HepG2 (cell line): ENCODE measurements at regions not wholly inside any gene's neighbourhood (a gene's known extent, or its start where the extent isn't known, plus 50 kb on each side); places are given as distances from the start of the nearest gene placed in this dataset.

Source experiments
- ATAC-seq: fragments of 200-7000 bp; cut with Tn5 transposase; 3 replicates; pipeline ENCODE4 v1.9.1; 2020; ENCODE audit warnings: mild to moderate bottlenecking, moderate library complexity
- BruUV-seq: library from RNA; stranded (reverse); fragments of 400-500 nt; replicated peaks from 2 replicates; lab custom pipeline; 2021; lab: Mats Ljungman, UMichigan
- CTCF ChIA-PET: fragments of 300-600 bp; formaldehyde crosslinking; extraction: SDS; loops from one replicate; lab custom pipeline; 2021; ENCODE audit warnings: low total read pairs, inconsistent platforms, low intra/inter-chr PET ratio; lab: Yijun Ruan, JAX
- POLR2A ChIA-PET: fragments of 350-600 bp; sonication (Branson Sonifier 250); formaldehyde crosslinking; loops from one replicate; lab custom pipeline; 2020; ENCODE audit warnings: antibody characterized with exemption, inconsistent platforms; lab: Yijun Ruan, JAX
- DNase-seq: peaks from one replicate; pipeline ENCODE4 v3.0.0-alpha.2; 2015; ENCODE audit warnings: low spot score
- FAIRE-seq: peaks from 3 replicates; lab custom pipeline; 2011; peaks lifted over from hg19 to GRCh38; lab: Jason Lieb, UNC
- H2AFZ ChIP-seq: one replicate; pipeline ENCODE4 v1.6.1; 2011; ENCODE audit warnings: low read length, inconsistent platforms
- H3K27ac ChIP-seq: fragments of 300-600 bp; 3 replicates; pipeline ENCODE4 v1.8.0; 2011; ENCODE audit warnings: mixed run types, mild to moderate bottlenecking, mixed read lengths, low read length, inconsistent platforms; ENCODE audit not compliant: insufficient read depth; ENCODE audit errors: extremely low read length
- H3K27me3 ChIP-seq, 2 experiments: fragments of 200-600 bp in 1 of 2; 2 replicates in 1 of 2; 3 replicates in 1 of 2; pipeline versions ENCODE4 v1.6.0 to v1.8.0; 2011; ENCODE audit warnings: low read length in 2 of 2, mild to moderate bottlenecking in 2 of 2, moderate library complexity in 2 of 2, inconsistent platforms in 1 of 2; ENCODE audit not compliant: insufficient read depth in 2 of 2, control insufficient read depth in 1 of 2
- H3K36me3 ChIP-seq, 2 experiments: fragments of 200-600 bp in 1 of 2; replicated peaks in 1 of 2; 2 replicates in 1 of 2; 3 replicates in 1 of 2; pipeline versions ENCODE4 v1.5.1 to v1.8.0; 2011; ENCODE audit warnings: low read length in 2 of 2, inconsistent platforms in 1 of 2; ENCODE audit not compliant: insufficient read depth in 2 of 2, control insufficient read depth in 1 of 2
- H3K4me1 ChIP-seq: 2 replicates; pipeline ENCODE4 v1.5.1; 2012; ENCODE audit warnings: low read length, inconsistent platforms; ENCODE audit not compliant: insufficient read depth
- H3K4me2 ChIP-seq: 2 replicates; pipeline ENCODE4 v1.6.0; 2011; ENCODE audit warnings: low read depth, low read length, inconsistent platforms
- H3K4me3 ChIP-seq, 3 experiments: fragments of 200-600 bp in 1 of 3; sonication (generic), shearing (Covaris generic) in 1 of 3; replicated peaks in 1 of 3; 2 replicates each; pipeline ENCODE4 v1.5.1; 2011 to 2016; ENCODE audit warnings: low read length in 3 of 3, inconsistent platforms in 2 of 3, low read depth in 2 of 3, mild to moderate bottlenecking in 2 of 3, control low read depth in 1 of 3, mixed read lengths in 1 of 3; ENCODE audit not compliant: insufficient read depth in 1 of 3
- H3K79me2 ChIP-seq: one replicate; pipeline ENCODE4 v1.6.1; 2011; ENCODE audit warnings: low read length, inconsistent platforms; ENCODE audit not compliant: insufficient read depth
- H3K9ac ChIP-seq: 2 replicates; pipeline ENCODE4 v1.6.0; 2011; ENCODE audit warnings: mild to moderate bottlenecking, low read depth, low read length, inconsistent platforms; ENCODE audit not compliant: insufficient read depth
- H3K9me3 ChIP-seq: 2 replicates; pipeline ENCODE4 v1.5.1; 2012; ENCODE audit warnings: mild to moderate bottlenecking, low read length
- H4K20me1 ChIP-seq: 2 replicates; pipeline ENCODE4 v1.6.0; 2011; ENCODE audit warnings: inconsistent platforms, mild to moderate bottlenecking, low read length, moderate library complexity; ENCODE audit not compliant: insufficient read depth
- CEBPG ChIP-seq: IDR thresholded peaks from 2 replicates; pipeline ENCODE4 v1.6.1; 2016
- ISL2 ChIP-seq: sonication (generic); formaldehyde crosslinking; IDR thresholded peaks from 2 replicates; pipeline ENCODE4 v1.5.0; 2020; ENCODE audit warnings: missing genetic modification reagents
- MXD1 ChIP-seq: sonication (generic); formaldehyde crosslinking; IDR thresholded peaks from 2 replicates; pipeline ENCODE4 v1.4.0; 2020; ENCODE audit warnings: mild to moderate bottlenecking, missing genetic modification reagents
- RBAK ChIP-seq: sonication (generic); formaldehyde crosslinking; IDR thresholded peaks from 2 replicates; pipeline ENCODE4 v1.5.1; 2020; ENCODE audit warnings: mild to moderate bottlenecking, missing genetic modification reagents
- USF2 ChIP-seq, 2 experiments: sonication (generic) in 1 of 2; formaldehyde crosslinking in 1 of 2; IDR thresholded peaks; 2 replicates each; pipeline versions ENCODE4 v1.5.1 to v1.6.1; 2011 to 2020; ENCODE audit warnings: borderline replicate concordance in 1 of 2, low read depth in 1 of 2, low read length in 1 of 2, mild to moderate bottlenecking in 1 of 2, missing genetic modification reagents in 1 of 2, moderate library complexity in 1 of 2
- YY1 ChIP-seq: IDR thresholded peaks from 2 replicates; pipeline ENCODE4 v1.6.1; 2011; ENCODE audit warnings: low read length, low read depth, moderate library complexity, mild to moderate bottlenecking; ENCODE audit not compliant: insufficient read depth, insufficient replicate concordance
- ZNF619 ChIP-seq: sonication (generic); formaldehyde crosslinking; IDR thresholded peaks from 2 replicates; pipeline ENCODE4 v1.4.0; 2020; ENCODE audit warnings: mild to moderate bottlenecking, missing genetic modification reagents
- ZNF790 ChIP-seq: sonication (generic); formaldehyde crosslinking; IDR thresholded peaks from 2 replicates; pipeline ENCODE4 v1.8.0; 2022; ENCODE audit warnings: missing genetic modification reagents, mild to moderate bottlenecking, borderline replicate concordance
- ZNF878 ChIP-seq: sonication (generic); formaldehyde crosslinking; IDR thresholded peaks from 2 replicates; pipeline ENCODE4 v1.8.1; 2023; ENCODE audit warnings: mild to moderate bottlenecking, missing genetic modification reagents, moderate library complexity
- WGBS: methylation state at CpG from one replicate; pipeline ENCODE4 v1.1.6; 2017; ENCODE audit warnings: low lambda C conversion rate; 5-methylcytosine and 5-hydroxymethylcytosine counted together
- in situ Hi-C: cut with HindIII; loops from 2 replicates; pipeline ENCODE4 v1.10.0; 2017; ENCODE audit warnings: low pct_unique_long_range_greater_than_20kb; ENCODE audit not compliant: extremely low pct_ligation_motif_present
- intact Hi-C: fragments of 100-400 bp; cut with micrococcal nuclease; formaldehyde crosslinking; loops from one replicate; pipeline ENCODE4 v1.10.0; 2022; ENCODE audit not compliant: unreplicated experiment
- TF ChIP-seq, protein P1 (sequence below): fragments of 450-650 bp; IDR thresholded peaks from 2 replicates; pipeline ENCODE4 v1.6.1; 2017

- CTCF ChIA-PET, result no interaction called here
- ATAC-seq, result no peak
These were observed 170.9 kb downstream of the IRF8 start for GRCh38 chr16:86069736-86070298.

More at GRCh38 chr16:86069736-86070298, 170.9 kb downstream of the IRF8 start:
- H3K4me3 ChIP-seq, result no peak overlapping the region
- TF ChIP-seq USF2 (IDR thresholded peaks at IDR 0.05; ENCODE audit: low read depth, low read length) (no peak), USF2 (CRISPR knock-in tag; IDR thresholded peaks at IDR 0.05; ENCODE audit: borderline replicate concordance) (no peak), YY1 (no peak), MXD1 (no peak), ZNF619 (CRISPR knock-in tag) (no peak), ZNF790 (CRISPR knock-in tag) (no peak), CEBPG (CRISPR knock-in tag) (no peak), ISL2 (CRISPR knock-in tag) (no peak), ZNF878 (CRISPR knock-in tag) (no peak), RBAK (CRISPR knock-in tag) (no peak)
- TF ChIP-seq, protein P1, sequence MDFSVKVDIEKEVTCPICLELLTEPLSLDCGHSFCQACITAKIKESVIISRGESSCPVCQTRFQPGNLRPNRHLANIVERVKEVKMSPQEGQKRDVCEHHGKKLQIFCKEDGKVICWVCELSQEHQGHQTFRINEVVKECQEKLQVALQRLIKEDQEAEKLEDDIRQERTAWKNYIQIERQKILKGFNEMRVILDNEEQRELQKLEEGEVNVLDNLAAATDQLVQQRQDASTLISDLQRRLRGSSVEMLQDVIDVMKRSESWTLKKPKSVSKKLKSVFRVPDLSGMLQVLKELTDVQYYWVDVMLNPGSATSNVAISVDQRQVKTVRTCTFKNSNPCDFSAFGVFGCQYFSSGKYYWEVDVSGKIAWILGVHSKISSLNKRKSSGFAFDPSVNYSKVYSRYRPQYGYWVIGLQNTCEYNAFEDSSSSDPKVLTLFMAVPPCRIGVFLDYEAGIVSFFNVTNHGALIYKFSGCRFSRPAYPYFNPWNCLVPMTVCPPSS, result no peak
- no peak for FAIRE-seq
- H4K20me1 ChIP-seq, result peaks cover 4% of the 10 kb centered on the region; the same call in 1 of the 2 replicates
- no peak overlapping the region for H3K4me2 ChIP-seq
- peaks cover 0 to 38% of the 10 kb centered on the region in 2 experiments; a peak in 2 of 5 replicates for H3K27me3 ChIP-seq
- 48% methylated on average over 5 of the region's 21 CpGs for WGBS
- no peaks in the 10 kb centered on the region for H3K79me2 ChIP-seq
- H3K9ac ChIP-seq, result no peak overlapping the region
- in situ Hi-C loops, result loop anchor here (5.0 to 10.0 kb wide), 2 partner anchors 235 to 447 kb away; no protein-coding TSS in a partner anchor
- H2AFZ ChIP-seq, result no peak overlapping the region
- H3K4me1 ChIP-seq, result peaks cover 6% of the 10 kb centered on the region; the same call in 1 of the 2 replicates
- DNase-seq, result no peak
- intact Hi-C loops, result no loop called here
- POLR2A ChIA-PET, result no interaction called here
- BruUV-seq, result no TSS peak
- H3K36me3 ChIP-seq, result no peaks in the 10 kb centered on the region
- no peaks in the 10 kb centered on the region for H3K9me3 ChIP-seq
- H3K27ac ChIP-seq, result no peak overlapping the region
